ENCODE measurements at regions not wholly inside any gene's neighbourhood (a gene's known extent, or its start where the extent isn't known, plus 50 kb on each side); places are given as distances from the start of the nearest gene placed in this dataset.
A peak's percentile ranks its signal among the peaks of the same experiment; 100 is the strongest.
"Not testable (repeated sequence)": the region's sequence is repeated elsewhere in the genome, so short reads cannot be mapped to it uniquely, and the experiment has no call there.

DNA sequence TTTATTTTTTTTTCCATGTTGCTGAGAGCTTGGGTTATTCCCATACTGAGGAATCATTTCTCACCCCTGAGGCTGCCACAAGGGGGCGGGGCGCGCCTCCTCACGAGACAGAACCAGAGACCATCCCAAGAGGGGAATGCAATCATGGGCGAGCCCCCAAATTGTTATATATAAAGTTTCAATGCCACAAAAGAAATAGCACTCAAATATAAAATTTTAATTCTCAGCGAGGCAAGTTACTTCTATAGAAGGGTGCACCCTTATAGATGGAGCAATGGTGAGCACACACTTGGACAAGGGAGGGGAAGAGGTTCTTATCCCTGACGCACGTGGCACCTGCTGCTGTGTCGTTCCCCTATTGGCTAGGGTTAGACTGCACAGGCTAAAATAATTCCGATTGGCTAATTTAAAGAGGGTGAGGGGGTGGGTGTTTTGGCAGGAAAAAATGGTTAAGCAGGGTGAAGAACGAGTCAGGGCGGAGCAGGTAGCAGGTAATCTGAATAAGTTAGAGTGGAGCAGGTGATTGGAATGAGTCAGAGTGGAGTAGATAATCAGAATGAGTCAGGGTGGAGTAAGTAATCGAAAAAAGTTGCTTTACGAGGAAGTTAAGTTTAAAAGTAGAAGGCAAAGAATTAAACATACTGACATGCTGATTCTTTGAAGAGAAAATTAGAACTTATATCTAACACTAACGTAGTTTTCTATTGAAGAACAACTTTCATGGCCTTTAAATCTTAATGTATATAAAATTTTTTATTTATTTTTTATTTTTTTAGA is 177.5 kb downstream of the MTCL1 start:
- no peak for DNase-seq

DNA sequence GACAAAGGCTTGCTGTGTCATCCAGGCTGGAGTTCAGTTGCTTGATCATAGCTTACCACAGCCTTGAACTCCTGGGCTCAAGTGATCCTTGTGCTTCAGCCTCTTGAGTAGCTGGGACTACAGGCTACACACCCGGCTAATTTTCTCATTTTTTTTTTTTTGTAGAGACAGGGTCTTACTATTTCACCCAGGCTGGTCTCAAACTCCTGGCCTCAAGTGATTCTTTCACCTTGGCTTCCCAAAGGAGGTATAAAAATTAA is 178.0 kb downstream of the MTCL1 start:
- DNase-seq, result no peak

DNA sequence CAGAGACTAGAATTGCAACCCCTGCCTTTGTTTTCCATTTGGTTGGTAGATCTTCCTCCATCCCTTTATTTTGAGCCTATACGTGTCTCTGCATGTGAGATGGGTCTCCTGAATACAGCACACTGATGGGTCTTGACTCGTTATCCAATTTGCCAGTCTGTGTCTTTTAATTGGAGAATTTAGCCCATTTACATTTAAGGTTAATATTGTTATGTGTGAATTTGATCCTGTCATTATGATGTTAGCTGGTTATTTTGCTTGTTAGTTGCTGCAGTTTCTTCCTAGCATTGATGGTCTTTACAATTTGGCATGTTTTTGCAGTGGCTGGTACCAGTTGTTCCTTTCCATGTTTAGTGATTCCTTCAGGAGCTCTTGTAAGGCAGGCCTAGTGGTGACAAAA is 182.5 kb downstream of the MTCL1 start:
- DNase-seq, result not testable (repeated sequence)

DNA sequence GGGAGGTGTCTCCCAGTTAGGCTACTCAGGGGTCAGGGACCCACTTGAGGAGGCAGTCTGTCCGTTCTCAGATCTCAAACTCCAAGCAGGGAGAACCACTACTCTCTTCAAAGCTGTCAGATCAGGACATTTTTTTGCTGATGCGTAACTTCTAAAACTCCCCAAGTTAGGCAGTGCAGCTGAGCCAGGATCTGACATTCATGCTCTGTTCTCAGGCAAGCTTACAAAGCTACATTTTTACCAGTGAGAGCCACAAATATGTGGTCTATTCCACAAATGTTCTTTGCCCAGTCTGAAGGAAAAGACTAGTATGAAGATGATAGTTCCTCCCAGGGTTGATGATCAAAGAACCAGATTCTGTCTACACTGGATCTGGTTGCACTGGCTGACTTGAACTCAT is 184.1 kb downstream of the MTCL1 start:
- no peak for DNase-seq

DNA sequence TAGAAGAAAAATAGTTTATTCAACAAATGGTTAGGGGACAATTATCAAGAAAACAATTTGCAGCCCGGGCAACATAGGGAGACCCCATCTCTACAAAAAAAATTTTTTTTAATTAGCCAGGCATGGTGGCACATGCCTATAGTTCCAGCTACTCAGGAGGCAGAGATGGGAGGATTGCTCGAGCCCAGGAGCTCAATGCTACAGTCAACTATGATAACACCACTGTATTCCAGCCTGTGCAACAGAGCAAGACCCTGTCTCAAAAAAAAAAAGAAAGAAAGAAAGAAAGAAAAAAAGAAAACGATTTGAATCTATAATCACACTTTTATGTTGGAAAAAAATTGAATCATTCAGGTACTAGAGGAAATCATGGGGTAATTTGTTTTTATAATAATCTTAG is 185.1 kb downstream of the MTCL1 start:
- not testable (repeated sequence) for DNase-seq

DNA sequence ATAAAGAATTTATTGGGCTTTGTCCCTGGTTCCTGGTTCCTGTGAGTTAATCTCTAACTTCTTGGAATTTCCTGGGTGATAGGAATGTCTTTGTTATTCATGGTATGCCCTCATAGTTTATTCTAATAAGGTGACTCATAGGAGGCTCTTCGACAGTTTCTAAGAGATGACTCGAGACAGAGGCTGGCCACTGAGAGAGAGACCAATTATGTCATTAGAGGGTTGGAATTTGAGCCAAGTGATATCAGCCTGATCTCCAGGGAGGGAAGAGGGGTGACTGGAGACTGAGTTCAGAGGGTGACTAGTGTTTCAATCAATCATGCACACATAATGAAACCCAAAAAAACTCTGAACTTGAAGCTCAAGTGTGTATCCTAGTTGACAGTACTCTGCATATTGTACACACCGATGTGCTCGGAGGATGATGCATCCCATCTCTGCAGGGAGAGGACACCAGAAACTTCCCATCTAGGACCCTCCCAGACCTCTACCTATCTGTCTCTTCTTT is 185.7 kb downstream of the MTCL1 start:
- DNase-seq, result peak; percentile 4 to 42

DNA sequence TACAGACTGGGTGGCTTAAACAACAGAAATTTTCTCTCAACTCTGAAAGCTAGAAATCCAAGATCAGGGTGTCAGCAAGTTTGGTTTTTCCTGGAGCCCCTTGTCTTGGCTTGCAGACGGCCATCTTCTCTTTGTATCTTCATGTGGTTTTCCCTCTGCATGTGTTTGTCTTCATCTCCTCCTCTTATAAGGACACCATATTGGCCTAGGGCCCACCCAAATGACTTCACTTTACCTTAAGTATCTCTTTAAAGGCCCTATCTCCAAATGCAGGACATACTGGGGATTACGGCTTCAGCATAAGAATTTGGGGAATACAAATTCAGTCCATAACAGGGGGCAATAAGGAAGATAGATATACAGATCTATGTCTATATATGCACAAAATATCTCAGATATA is 187.9 kb downstream of the MTCL1 start:
- DNase-seq, result no peak

DNA sequence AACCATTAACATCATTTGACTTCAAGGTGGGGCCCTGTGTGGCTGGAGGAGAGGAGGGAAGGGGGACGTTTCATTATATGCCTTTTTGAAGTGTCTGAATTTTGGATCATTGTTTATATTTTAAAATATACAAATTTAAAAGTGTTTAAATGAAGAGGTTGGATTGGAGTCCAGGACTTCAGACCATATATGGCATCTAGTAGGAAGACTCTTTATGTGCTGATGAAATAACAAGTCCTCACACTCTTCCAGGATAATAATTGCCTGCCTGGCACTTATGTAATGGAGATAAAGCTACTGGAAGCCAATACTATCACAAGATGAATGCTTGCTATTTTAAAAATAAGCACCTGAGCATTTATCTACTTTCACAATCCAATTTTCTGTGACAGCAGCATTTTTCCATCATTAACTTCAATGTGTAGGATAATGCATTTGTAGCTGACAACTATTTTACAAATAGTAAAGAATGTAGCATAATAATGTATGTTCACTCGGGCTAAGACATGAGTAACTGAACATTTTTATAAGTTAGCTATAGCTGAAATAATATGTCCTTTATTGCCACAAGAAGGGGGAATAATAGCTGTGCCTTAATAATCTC is 188.4 kb downstream of the MTCL1 start:
- no peak for DNase-seq

DNA sequence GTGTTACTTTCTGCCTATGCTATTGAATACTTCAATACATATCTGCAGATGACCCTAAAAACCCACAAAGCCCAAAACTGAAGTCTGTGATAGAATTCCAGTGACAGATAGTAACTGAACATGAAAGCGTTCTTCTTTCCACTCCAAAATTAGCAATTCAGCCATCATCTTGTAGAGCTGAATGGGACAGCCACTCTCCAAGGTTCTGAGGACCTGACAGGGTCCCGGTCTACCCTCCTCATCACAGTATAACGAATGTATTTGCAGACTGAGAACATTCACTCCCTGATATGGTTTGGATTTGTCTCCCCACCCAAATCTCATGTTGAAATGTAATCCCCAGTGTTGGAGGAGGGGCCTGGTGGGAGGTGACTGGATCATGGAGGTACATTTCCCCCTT is 189.5 kb downstream of the MTCL1 start:
- DNase-seq, result no peak

DNA sequence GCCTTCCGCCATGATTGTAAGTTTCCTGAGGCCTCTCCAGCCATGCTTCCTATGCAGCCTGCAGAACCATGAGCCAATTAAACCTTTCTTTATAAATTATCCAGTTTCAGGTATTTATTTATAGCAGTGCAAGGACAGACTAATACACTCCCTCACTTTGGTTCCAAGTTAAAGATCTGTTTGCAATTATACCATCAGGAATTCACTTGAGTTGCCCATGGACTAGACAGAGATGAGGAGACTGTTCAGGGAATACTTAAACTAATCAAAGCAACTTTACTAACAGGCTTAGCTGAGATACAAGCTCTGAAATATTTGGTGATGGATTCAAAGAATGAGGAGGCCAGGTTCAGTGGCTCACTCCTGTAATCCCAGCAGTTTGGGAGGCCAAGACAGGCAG is 190.0 kb downstream of the MTCL1 start:
- DNase-seq, result no peak

DNA sequence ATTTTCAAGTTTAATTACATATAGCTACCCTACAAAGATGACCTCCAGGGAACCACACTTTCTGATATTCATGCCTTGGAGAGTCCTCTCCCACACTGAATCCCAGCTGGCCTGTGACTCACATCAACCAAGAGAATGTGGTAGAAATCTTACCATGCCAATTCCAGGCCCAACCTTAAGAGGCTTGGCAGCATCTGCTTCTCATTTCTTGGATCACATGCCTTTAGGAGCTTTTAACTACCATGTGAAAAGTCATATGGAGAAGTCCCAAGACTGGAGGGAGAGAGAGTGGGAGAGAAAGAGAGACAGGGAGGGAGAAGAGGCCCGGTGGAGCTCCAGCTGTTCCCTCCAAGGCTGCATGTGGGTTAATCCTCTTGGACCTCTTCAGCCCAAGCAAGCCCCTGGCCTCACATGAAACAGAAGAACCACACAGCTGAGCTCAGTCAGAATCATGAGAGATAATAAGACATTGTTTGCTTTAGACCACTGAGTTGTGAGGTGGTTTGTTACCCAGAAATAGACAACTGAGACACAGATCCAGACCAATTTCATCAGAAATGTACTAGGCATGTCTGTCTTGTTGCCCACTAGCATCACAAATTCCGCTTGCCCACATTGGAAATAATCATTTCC is 190.7 kb downstream of the MTCL1 start:
- peak; percentile 16 to 25 for DNase-seq

DNA sequence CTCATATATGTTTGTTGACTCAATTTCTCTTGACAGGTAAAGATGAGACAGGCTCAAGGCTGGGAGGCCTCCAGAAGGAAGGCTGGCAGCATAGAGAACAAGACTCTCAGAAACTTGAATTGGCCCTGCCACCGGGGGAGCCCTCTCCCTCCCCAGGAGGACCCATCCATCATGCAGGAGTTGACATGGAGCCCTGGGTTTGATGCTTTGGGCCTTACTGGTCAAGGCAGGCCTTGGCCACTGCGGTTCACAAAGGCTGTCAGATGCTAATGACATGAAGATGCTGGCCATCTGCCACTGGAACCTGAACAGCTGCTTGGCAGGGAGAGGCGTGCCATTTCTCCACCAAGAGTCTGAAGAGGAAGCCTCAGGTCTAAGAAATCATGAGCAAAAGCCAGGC is 193.6 kb downstream of the MTCL1 start:
- DNase-seq, result no peak

DNA sequence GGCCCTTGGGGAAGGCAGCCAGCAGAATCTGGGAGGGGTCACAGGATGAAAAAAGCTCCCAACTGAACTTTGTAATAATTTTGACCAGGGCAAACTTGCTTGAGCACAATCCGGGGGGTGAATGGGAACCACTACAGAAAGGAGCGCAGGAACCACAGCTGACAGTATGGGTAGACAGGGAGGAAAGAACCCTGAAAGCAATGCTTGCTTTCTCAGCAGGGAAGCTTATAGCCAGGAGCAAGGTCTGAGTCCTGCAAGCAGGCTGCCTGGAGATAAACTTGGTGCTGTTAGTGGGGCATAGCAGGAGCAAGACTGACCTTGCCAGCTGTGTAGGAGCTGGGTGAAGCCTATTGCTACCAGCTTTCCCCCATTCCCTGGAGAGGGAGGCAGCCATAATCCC is 195.2 kb downstream of the MTCL1 start:
- DNase-seq, result no peak

DNA sequence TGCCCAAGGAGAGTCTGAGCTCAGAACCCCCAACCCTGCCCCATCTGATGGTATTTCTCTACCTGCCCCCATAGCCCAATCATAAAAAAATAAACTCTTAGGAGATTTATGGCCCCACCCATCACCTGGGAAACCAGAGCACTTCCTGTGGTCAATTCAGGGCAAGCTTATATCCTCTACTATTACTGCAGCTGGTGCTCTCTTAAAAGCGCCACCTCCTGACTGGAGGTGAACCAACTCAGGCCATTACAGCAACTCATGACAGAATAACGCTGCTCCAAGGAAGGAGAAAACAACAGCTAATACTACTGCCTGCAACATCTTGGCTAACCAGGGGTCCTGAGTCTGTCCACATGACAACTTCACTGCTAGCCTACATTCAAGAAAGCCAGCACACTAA is 195.7 kb downstream of the MTCL1 start:
- no peak for DNase-seq

DNA sequence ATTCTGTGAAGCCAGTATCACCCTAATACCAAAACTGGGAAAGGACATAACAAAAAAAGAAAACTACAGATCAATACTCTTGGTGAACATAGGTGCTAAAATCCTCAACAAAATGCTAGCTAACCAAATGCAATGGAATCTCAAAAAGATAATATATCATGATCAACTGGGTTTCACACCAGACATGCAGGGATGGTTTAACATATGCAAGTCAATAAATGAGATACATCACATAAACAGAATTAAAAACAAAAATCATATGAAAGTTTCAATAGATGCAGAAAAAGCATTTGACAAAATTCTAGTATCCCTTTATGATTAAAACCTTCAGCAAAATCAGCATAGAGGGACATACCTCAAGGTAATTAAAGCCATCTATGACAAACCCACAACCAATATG is 198.2 kb upstream of the NDUFV2 start:
- no peak for DNase-seq

DNA sequence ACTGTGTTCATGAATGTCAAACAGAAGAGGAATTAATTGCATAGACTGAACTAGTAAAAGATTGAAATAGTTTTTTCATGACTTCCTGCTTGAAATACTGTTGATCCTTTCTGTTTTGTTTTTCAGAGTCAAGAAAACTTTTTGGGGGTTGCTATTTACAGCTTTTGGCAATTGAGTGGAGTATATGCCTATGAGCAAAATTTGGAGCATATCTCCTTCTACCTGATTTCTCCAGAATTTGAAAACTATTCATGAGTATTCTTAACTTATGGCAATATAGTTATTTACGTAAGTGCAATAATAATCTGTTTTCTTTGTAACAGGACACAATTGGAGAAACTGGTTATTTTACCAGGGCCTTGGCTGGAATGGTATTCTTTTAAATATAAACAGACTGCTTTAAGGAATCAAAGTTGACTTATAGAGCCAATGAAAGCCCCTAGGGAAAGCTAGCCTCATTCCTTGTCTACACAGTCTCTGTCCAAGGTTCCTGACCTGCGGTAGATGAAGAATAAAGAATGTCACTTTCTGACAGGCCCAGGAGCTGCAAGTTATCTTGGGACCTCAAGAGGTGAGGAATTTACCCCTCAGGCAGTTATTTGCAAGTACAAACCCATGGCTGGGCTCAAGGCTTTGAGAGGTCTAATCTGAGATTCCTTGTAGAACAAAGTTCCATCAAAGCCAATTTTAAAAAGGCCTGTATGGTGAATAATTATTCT is 193.5 kb upstream of the NDUFV2 start:
- DNase-seq, result no peak

DNA sequence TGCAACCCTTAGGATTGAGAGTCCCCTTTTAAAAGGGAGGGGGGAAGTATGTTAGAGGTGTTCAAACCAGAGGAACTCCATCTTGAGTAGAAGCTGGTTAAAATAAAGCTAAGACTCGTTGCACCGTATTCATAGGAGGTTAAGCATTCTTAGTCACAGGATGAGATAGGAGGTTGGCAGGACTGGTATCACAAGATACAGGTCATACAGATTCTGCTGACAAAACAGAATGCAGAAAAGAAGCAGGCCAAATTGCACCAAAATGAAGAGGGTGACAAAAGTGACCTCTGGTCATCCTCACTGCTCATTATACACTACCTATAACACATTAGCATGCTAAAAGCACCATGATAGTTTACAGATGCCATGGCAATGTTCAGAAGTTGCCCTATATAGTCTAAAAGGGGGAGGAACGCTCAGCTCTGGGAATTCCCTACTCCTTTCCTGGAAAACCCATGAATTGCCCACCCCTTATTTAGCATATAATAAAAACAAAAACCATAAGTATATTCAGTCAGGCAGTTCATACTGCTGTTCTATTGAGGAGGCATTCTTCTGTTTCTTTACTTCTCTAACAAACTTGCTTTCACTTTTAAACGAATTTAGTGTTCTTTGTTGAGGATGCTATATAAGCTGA is 192.2 kb upstream of the NDUFV2 start:
- no peak for DNase-seq

DNA sequence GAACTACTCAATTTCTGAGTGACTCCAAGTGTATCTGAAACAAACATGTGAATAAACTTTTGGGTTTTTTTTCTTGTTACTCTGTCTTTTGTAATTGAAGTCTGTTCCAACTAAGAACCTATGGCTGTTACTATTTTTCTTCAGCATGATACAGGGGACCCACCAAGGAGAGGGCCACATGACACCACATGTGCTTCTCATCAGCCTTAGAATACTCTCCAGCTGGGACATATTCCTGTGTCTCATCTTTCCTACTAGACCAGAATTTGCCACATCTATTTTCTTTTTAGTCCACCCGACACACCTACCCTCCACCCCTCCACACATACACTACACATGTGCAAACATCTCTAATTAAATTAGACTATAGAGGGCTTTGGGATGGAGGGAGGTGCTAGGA is 191.7 kb upstream of the NDUFV2 start:
- DNase-seq, result no peak

DNA sequence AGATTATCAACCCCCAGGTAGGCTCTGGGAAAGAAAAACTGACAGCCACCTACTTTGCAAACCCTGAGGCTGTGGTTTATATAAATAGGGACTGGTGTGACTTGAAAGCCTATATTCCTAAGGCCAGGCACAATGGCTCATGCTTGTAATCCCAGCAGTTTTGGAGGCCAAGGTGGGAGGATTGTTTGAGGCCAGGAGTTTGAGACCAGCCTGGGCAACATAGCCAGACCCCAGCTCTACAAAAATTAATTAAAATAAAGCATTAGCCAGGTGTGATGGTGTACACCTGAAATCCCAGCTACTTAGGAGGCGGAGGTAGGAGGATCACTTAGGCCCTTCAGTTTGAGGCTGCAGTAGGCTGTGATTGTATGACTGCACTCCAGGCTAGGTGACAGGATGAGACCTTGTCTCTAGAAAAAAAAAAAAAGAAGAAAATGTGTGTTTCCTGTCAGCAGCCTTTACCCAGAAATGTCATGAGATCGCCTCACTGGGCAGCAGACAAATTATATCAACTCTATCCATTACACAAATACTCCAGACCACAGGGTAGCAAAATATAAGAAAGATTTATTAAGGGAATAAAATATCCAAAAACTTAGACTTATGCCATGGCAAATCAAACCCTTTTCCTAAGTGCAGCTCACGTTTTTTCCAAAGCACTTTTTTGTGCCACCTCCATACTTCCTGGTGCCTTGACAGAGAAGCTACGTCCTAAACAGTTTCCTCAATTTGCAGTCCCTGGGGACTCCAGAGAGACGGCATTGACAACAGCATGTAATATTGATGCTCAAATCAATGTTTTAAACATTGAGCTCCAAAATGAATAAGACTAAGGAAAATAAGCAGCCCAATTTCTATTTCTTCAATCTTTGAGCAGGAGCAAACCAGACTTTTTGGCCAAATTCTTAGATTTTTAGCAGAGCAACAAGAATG is 190.8 kb upstream of the NDUFV2 start:
- no peak for DNase-seq

DNA sequence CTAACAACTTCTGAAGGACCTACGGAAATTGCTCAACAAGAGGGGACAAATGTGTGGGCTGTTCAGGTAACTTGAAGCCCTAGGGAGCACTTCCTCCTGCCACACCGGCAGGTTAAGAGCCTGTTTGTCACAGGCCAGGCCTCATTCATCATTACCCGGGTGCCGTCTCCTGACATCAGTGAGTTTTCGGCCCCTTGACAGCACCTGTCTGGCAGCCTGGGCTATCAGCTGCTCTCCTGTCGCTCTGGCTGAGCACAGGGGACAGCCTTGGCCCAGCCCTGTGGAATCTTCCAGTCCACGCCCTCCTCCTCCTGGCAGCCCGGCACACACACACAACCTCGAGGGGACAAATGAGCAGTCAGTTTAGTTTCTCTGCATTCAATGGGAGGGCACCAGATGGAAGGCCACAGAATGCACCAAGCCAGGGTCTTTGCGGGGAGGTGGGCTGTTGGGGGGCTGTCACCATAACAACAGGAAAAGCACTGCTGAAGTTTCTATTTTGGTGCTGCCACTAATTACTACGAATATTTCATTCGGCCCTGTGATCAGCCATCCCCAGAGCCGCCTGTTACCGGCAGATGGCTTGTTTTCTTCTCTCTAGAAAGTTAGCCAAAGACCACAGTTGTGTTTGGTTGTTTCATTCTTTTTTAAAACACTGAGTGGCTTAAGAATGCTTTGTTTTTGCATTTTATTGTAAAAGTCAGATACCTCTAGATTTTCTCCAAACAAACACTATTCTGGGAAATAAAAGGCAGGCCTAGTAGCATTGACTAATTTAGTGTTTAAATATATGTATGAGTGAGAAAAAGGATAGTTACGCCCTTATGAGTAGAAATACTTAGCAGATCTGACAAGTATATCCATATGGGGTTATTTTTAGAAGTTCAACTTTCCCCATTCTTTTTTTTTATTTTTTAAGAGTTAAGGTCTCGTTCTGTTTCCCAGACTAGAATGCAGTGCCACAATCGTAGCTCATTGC is 189.9 kb upstream of the NDUFV2 start:
- no peak for DNase-seq
